Body of pancreas (tissue), 4 donors: ENCODE measurements at regions not wholly inside any gene's neighbourhood (a gene's known extent, or its start where the extent isn't known, plus 50 kb on each side); places are given as distances from the start of the nearest gene placed in this dataset.

ENCODE experiments used
- CTCF ChIP-seq, 7 experiments: fragments of 450-650 bp in 4 of 7; fragments of 200-600 bp in 3 of 7; sonication (generic) in 3 of 7; IDR thresholded peaks; one replicate each; pipeline ENCODE4 v1.5.1; 2016 to 2019; ENCODE audit warnings: antibody characterized with exemption in 7 of 7
- POLR2A ChIP-seq, 3 donors: fragments of 450-650 bp; IDR thresholded peaks; one replicate each; pipeline ENCODE4 v1.6.1; 2016; ENCODE audit warnings: antibody characterized with exemption in 3 of 3, mild to moderate bottlenecking in 2 of 3

GRCh38 chrX:65392284-65392683, 142.3 kb downstream of the LAS1L start:
- TF ChIP-seq CTCF (IDR thresholded peaks at IDR 0.05) = no peak
- no peak for TF ChIP-seq POLR2A (IDR thresholded peaks at IDR 0.05)
